ENCODE measurements at regions not wholly inside any gene's neighbourhood (a gene's known extent, or its start where the extent isn't known, plus 50 kb on each side); places are given as distances from the start of the nearest gene placed in this dataset.

DNA sequence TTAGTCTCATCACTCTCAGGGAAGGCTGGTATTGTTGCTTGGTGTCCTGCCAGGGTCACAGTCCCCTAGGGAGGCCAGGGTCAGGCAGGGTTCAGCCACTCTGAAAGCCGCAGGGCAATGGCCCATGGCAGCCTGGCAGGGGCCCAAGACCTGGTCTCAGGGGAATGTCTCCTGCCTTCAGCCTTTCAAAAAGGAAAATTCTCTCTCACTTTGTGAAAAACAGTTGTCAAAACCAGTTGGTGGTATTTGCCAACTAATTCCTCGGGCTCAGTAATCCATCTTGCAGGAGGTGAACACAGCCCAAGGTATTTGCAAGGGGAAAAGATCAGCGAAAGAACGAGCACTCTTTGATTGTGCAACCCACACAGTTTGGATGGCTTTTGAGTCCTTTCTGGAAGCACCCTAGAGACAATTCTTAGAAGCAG lies 101.5 kb downstream of the JCAD start:
- H3K36me3 ChIP-seq (ENCODE audit: insufficient read depth in 1 of 2, low read depth in 1 of 2) = no peaks in the 10 kb centered on the region
- intact Hi-C loops (cut with DNase I) = no loop called here
- WGBS, 3 donors = 7 to 19% (median 11%) methylated on average over 4 of the region's 4 CpGs
- H3K4me1 ChIP-seq = peaks cover 16% of the 10 kb centered on the region
- H3K27me3 ChIP-seq (ENCODE audit: insufficient read depth in 3 of 3, low read length in 2 of 3) = no peaks in the 10 kb centered on the region
- DNase-seq = peak; percentile 70 to 87
- no peak overlapping the region for H3K4me3 ChIP-seq
- TF ChIP-seq, protein P1, sequence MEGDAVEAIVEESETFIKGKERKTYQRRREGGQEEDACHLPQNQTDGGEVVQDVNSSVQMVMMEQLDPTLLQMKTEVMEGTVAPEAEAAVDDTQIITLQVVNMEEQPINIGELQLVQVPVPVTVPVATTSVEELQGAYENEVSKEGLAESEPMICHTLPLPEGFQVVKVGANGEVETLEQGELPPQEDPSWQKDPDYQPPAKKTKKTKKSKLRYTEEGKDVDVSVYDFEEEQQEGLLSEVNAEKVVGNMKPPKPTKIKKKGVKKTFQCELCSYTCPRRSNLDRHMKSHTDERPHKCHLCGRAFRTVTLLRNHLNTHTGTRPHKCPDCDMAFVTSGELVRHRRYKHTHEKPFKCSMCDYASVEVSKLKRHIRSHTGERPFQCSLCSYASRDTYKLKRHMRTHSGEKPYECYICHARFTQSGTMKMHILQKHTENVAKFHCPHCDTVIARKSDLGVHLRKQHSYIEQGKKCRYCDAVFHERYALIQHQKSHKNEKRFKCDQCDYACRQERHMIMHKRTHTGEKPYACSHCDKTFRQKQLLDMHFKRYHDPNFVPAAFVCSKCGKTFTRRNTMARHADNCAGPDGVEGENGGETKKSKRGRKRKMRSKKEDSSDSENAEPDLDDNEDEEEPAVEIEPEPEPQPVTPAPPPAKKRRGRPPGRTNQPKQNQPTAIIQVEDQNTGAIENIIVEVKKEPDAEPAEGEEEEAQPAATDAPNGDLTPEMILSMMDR (IDR thresholded peaks at IDR 0.05) = no peak
- no peaks in the 10 kb centered on the region for H3K9me3 ChIP-seq
- peak overlapping the region; percentile 52 for H3K27ac ChIP-seq
- ATAC-seq = peak; percentile 51 to 82 (median 71)

DNA sequence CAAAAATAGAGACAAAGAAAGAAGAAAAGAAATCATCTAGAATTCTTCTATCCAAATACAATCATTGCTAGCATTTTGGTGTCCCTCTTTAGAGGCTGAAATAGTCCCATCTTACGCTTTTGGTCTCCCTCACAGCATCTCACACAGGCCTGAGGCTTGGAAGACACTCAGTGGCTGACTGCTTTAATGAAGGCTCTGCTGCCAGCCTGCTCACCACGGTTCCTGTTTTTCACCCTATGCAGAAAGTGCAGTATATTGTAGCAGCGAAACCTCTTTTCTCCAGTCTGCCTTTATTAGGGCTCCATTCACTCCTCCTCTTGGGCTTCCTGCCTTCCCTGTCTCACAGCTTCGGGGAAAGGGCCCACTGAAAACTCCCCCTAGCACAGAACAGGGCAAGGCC lies 102.2 kb downstream of the JCAD start:
- Histone ChIP-seq H3K27ac (peak overlapping the region; percentile 52), H3K9me3 (no peaks in the 10 kb centered on the region), H3K4me3 (no peak overlapping the region), H3K36me3 (ENCODE audit: insufficient read depth in 1 of 2, low read depth in 1 of 2) (no peaks in the 10 kb centered on the region), H3K27me3 (ENCODE audit: insufficient read depth in 3 of 3, low read length in 2 of 3) (no peaks in the 10 kb centered on the region), H3K4me1 (peaks cover 16% of the 10 kb centered on the region)
- DNase-seq = no peak
- WGBS, 3 donors = 70 to 84% (median 83%) methylated on average over 4 of the region's 4 CpGs
- intact Hi-C loops (cut with DNase I) = no loop called here
- TF ChIP-seq, protein P1 (IDR thresholded peaks at IDR 0.05) = no peak
- ATAC-seq = no peak

DNA sequence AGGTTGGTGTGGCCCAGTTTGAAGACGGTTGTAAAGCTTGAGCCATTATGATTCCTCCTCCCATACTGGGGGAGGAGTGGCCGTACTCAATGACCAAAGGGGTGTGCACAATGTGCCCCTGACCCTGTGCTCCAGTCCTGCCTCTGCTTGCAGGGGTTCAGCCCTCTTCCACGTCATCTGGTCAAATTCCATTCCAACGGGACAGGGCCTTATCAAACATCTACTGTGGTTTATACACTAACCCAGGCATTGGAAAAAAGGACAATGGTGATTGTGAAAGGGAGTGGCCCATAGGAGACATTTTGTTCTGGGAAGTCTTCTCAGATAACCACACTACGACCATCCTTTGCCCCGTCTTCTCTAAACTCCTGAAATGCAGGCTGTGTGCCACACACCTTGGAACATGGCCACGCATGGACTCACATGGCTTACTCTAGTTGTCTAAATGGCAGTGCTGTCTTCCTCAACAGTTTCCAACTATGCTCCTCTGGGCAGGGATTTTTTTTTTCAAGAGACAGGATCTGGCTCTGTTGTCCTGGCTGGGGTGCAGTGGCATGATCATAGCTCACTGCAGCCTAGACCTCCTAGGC lies 103.0 kb downstream of the JCAD start:
- 75 to 84% (median 75%) methylated on average over 7 of the region's 7 CpGs for WGBS, 3 donors
- Histone ChIP-seq H3K4me1 (peaks cover 21% of the 10 kb centered on the region), H3K9me3 (no peaks in the 10 kb centered on the region), H3K27ac (no peak overlapping the region), H3K27me3 (ENCODE audit: insufficient read depth in 3 of 3, low read length in 2 of 3) (no peaks in the 10 kb centered on the region), H3K36me3 (ENCODE audit: insufficient read depth in 1 of 2, low read depth in 1 of 2) (no peaks in the 10 kb centered on the region), H3K4me3 (no peak overlapping the region)
- peak in 1 of 4 donors; percentile 31 for ATAC-seq
- TF ChIP-seq, protein P1 (IDR thresholded peaks at IDR 0.05) = no peak
- no peak for DNase-seq
- intact Hi-C loops (cut with DNase I) = no loop called here

DNA sequence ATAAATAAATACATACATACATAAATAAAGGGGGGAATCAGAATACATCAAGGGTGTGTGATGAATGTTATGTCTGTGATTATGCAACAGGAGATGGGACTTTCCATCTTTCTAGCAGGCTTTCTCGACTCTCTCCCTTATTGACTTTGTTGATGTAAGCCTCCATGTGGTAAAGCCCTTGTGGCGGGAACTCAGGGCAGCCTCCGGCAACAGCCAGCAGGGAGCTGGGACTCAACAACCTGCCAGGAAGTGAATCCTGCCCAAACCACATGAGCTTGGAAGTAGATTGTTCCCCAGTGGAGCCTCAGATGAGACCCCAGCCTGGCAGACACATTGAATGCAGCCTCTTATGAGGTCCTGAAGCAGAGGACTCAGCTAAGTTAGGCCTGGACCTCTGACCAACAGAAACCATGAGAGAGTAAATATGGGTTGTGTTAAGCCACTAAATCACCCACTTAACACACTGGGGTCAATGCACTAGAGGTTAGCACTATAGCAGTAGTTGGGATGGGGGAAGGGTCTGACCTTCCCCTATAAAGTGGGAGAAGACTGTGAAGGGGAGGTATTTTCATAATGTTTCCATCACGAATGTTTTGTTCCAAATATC lies 104.0 kb downstream of the JCAD start:
- H3K4me1 ChIP-seq = peaks cover 21% of the 10 kb centered on the region
- 73 to 87% (median 76%) methylated on average over 4 of the region's 4 CpGs for WGBS, 3 donors
- intact Hi-C loops (cut with DNase I) = no loop called here
- DNase-seq (no peak), ATAC-seq (no peak)
- no peaks in the 10 kb centered on the region for H3K27me3 ChIP-seq (ENCODE audit: insufficient read depth in 3 of 3, low read length in 2 of 3)
- no peaks in the 10 kb centered on the region for H3K9me3 ChIP-seq
- no peaks in the 10 kb centered on the region for H3K36me3 ChIP-seq (ENCODE audit: insufficient read depth in 1 of 2, low read depth in 1 of 2)
- no peak overlapping the region for H3K4me3 ChIP-seq
- TF ChIP-seq, protein P1 (IDR thresholded peaks at IDR 0.05) = no peak
- H3K27ac ChIP-seq = no peak overlapping the region
